NCI-H345 treated with DMSO at 0.1 percent for 48 hours (cell line): ENCODE measurements at regions not wholly inside any gene's neighbourhood (a gene's known extent, or its start where the extent isn't known, plus 50 kb on each side); places are given as distances from the start of the nearest gene placed in this dataset.
A peak's percentile ranks its signal among the peaks of the same experiment; 100 is the strongest.

Experiments
- DNase-seq: peaks from one replicate; lab custom pipeline; 2025; ENCODE audit not compliant: unreplicated experiment; lab: John Stamatoyannopoulos, UW

DNA sequence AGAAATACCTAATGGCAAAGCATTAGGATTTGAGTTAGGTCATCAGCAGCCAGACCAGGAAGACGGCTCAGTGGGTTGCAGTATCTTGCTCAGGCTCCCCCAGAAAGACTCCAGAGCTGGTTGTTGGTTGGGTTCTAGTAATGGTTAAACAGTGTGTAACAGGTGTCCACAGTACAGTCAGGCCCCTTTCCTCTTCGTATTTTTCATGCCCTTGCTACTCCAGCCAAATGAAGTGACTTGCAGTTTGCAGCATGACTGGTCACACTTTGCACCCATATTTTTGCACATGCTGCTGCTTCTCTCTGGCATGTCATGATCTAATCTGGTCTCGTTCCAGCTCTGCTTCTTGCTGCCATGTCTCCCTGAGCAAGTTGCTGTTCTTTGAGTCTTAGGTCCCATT is 60.6 kb upstream of the TRPC7 start:
- no peak for DNase-seq

DNA sequence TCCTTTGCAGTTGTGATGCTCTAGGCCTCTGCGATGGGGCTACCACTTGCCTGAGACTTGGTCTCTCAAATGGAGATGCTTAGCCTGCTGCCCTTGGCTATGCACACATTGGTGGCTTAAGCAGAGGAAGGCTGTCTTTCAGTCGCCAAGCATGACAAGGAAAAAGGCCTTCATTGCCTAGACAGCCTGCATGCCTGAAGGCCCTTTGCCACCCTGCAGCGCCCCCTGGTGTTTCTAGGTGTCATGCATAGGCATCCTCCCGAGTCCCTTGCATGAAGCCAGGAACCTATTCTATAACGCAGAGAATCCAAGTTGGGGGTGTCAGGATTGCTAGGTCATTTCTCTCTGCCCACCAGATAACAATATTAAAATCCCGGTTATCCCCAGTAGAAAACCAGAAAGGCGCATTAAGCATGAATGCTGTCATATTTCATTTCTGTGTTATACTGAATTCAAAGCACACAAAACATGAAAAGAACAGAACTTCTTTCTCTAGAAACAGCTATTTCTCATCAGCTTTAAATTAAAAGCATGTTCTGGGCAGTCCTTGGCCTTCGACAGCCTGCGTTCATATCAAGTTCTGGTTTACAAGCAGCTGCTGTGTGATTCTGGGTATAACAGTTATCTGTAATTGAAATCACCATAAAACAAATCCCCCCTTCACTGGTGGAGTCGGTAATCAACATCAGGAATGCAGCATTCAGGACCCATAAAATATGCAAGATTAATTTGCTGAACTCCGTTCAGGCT is 59.7 kb upstream of the TRPC7 start:
- DNase-seq, result peak; percentile 58

DNA sequence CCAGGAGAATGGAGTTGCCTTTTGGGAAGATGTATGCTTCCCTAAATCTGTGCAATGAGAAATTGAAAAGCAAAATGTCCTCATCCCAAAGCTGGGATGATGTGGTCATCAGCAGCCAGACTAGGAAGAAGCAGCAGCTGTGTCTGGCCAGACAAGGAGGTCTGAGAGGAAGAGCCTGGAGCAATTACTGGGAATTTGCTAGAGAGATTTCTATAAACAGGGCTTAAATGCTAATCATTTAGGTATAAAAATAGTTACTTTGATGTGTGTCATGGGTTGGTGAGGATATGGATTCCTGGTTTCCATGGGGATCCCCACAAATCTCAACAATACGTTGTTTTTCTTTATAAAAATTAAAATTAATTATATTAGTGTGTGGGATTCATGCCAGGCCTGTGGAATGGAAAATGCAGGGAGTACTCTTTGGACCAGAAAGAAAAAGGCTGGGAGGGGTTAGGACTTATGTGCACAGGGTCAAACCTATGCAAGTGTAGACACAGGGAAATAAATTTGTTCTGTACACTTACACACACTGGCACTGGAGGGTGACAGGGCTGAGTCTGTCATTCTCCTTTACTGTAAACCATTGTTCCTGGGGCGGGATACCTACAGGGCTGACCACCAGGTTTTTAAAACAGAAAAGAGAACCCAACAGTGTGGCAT is 58.7 kb upstream of the TRPC7 start:
- DNase-seq, result no peak

- DNase-seq, result peak; percentile 97
Observed at GRCh38 chr5:136420168-136420898, 55.0 kb upstream of the TRPC7 start.

DNA sequence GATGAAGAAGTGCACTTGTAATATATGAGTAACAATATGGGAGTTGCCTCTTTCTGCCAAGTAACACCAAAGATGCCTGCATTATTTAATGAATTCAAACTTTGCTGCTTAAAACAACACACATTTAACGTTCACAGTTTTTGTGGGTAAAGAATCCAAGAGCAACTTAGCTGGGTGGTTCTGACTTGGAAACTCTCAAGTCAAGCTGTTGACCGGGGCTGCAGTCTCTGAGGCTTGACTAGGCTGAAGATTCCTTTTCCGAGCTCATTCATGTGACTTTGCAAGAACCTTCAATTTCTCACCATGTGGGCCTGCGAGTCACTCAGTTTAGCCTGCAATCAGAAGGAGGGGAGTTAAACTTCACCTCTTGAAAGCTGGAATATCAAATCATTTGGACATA is 53.0 kb upstream of the TRPC7 start:
- no peak for DNase-seq
